Spleen (tissue), 11 donors: ENCODE measurements at regions not wholly inside any gene's neighbourhood (a gene's known extent, or its start where the extent isn't known, plus 50 kb on each side); places are given as distances from the start of the nearest gene placed in this dataset.
A peak's percentile ranks its signal among the peaks of the same experiment; 100 is the strongest.

ENCODE experiments used
- DNase-seq: peaks from one replicate; pipeline ENCODE4 v3.0.0-alpha.2; 2020
- H3K27ac ChIP-seq, 8 donors: fragments of 200-600 bp; sonication (generic) in 7 of 8; 1 replicate in 4 of 8; 2 replicates in 4 of 8; pipeline versions ENCODE4 v1.5.0 to v1.8.0; 2016 to 2021; ENCODE audit warnings: inconsistent platforms in 4 of 8, mild to moderate bottlenecking in 4 of 8, moderate library complexity in 1 of 8
- H3K27me3 ChIP-seq, 7 donors: fragments of 200-600 bp; sonication (generic) in 6 of 7; replicated peaks in 1 of 7; 1 replicate in 4 of 7; 2 replicates in 3 of 7; pipeline versions ENCODE4 v1.5.0 to v1.8.0; 2016 to 2021; ENCODE audit warnings: inconsistent platforms in 3 of 7, mild to moderate bottlenecking in 1 of 7
- H3K36me3 ChIP-seq, 6 donors: fragments of 200-600 bp; sonication (generic) in 5 of 6; 1 replicate in 4 of 6; 2 replicates in 2 of 6; pipeline versions ENCODE4 v1.5.0 to v1.8.0; 2016 to 2021; ENCODE audit warnings: inconsistent platforms in 2 of 6
- H3K4me1 ChIP-seq, 6 donors: fragments of 200-600 bp; sonication (generic) in 5 of 6; 1 replicate in 3 of 6; 2 replicates in 3 of 6; pipeline versions ENCODE4 v1.5.0 to v1.8.0; 2016 to 2021; ENCODE audit warnings: inconsistent platforms in 3 of 6
- H3K4me3 ChIP-seq, 8 donors: fragments of 200-600 bp; sonication (generic) in 7 of 8; 1 replicate in 4 of 8; 2 replicates in 4 of 8; pipeline versions ENCODE4 v1.5.0 to v1.8.0; 2016 to 2021; ENCODE audit warnings: inconsistent platforms in 4 of 8, mild to moderate bottlenecking in 4 of 8, moderate library complexity in 2 of 8
- H3K9me3 ChIP-seq, 8 donors: fragments of 200-600 bp; sonication (generic) in 7 of 8; 1 replicate in 4 of 8; 2 replicates in 4 of 8; pipeline versions ENCODE4 v1.5.0 to v1.8.0; 2016 to 2021; ENCODE audit warnings: inconsistent platforms in 4 of 8
- CTCF ChIP-seq, 11 experiments: fragments of 200-600 bp in 7 of 11; fragments of 450-650 bp in 4 of 11; sonication (generic) in 4 of 11; IDR thresholded peaks in 8 of 11; conservative IDR thresholded peaks in 3 of 11; 1 replicate in 7 of 11; 2 replicates in 4 of 11; pipeline versions ENCODE4 v1.4.0 to v1.8.0; 2016 to 2021; ENCODE audit warnings: antibody characterized with exemption in 11 of 11, inconsistent platforms in 4 of 11, mild to moderate bottlenecking in 1 of 11
- POLR2A ChIP-seq, 3 donors: fragments of 450-650 bp; IDR thresholded peaks; one replicate each; pipeline ENCODE4 v1.5.1; 2017; ENCODE audit warnings: antibody characterized with exemption in 3 of 3, mild to moderate bottlenecking in 1 of 3
- POLR2AphosphoS5 ChIP-seq, 3 donors: sonication (generic); formaldehyde crosslinking; IDR thresholded peaks; one replicate each; pipeline ENCODE4 v1.5.1; 2017; ENCODE audit warnings: antibody characterized with exemption in 3 of 3
- WGBS, 5 donors: extraction: QIAGEN DNeasy Blood & Tissue Kit in 3 of 5; methylation state at CpG; one replicate each; pipeline versions ENCODE4 v1.1.5 to v1.1.7; 2013 to 2018; 5-methylcytosine and 5-hydroxymethylcytosine counted together
- intact Hi-C: fragments of 100-400 bp; cut with DNase I; formaldehyde crosslinking; loops from one replicate; pipeline ENCODE4 v1.15.0; 2023; ENCODE audit warnings: low total_unique reads
- donor health status: healthy with polysubstance abuse.
- donor health status: DM: no; HTN: no; CAD: no; lungs with moderate emphysema.
- donor health status: DM: no; HTN: no; CAD: no.
- donor health status: Bipolar disorder and iron deficiency.
- donor health status: healthy.
- donor health status: DM: no; HTN: no; CAD: no.
- donor health status: DM: yes; HTN: yes; CAD: no.

- Histone ChIP-seq H3K4me3 (no peak overlapping the region), H3K36me3 (no peaks in the 10 kb centered on the region), H3K9me3 (peaks cover 0 to 10% (median 3%) of the 10 kb centered on the region in 8 donors), H3K4me1 (peaks cover 0 to 8% (median 0%) of the 10 kb centered on the region in 6 donors), H3K27ac (no peak overlapping the region), H3K27me3 (no peaks in the 10 kb centered on the region)
- no peak for DNase-seq
- TF ChIP-seq POLR2AphosphoS5 (IDR thresholded peaks at IDR 0.05), result no peak
- TF ChIP-seq POLR2A (IDR thresholded peaks at IDR 0.05), result no peak
- TF ChIP-seq CTCF (IDR thresholded peaks at IDR 0.05 in 8 of 11, conservative IDR thresholded peaks at IDR 0.05 in 3 of 11), result no peak
- intact Hi-C loops, result no loop called here
Observed at GRCh38 chr1:172733815-172734214, 74.9 kb downstream of the FASLG start.

DNA sequence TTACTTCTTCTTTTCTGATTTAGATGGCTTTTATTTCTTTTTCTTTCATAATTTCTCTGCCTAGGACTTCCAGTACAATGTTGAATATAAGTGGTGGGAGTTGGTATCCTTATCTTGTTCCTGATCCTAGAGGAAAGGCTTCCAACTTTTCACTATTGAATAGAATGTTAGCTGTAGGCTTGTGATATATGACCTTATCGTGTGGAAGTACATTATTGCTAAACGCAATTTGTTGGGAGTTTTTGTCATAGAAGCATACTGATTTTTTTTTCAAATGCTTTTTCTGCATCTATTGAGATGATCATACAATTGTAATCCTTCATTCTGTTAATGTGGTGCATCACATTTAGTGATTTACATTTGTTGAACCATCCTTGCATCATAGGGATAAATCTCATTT, 79.5 kb downstream of the FASLG start:
- Histone ChIP-seq H3K9me3 (no peaks in the 10 kb centered on the region), H3K4me1 (peaks cover 0 to 15% (median 0%) of the 10 kb centered on the region in 6 donors), H3K27ac (no peak overlapping the region), H3K27me3 (no peaks in the 10 kb centered on the region), H3K36me3 (no peaks in the 10 kb centered on the region), H3K4me3 (no peak overlapping the region)
- intact Hi-C loops, result no loop called here
- no peak for DNase-seq
- 82 to 94% (median 87%) methylated on average over 2 of the region's 2 CpGs for WGBS, 5 donors
- TF ChIP-seq CTCF (IDR thresholded peaks at IDR 0.05 in 8 of 11, conservative IDR thresholded peaks at IDR 0.05 in 3 of 11), result no peak
- no peak for TF ChIP-seq POLR2A (IDR thresholded peaks at IDR 0.05)

DNA sequence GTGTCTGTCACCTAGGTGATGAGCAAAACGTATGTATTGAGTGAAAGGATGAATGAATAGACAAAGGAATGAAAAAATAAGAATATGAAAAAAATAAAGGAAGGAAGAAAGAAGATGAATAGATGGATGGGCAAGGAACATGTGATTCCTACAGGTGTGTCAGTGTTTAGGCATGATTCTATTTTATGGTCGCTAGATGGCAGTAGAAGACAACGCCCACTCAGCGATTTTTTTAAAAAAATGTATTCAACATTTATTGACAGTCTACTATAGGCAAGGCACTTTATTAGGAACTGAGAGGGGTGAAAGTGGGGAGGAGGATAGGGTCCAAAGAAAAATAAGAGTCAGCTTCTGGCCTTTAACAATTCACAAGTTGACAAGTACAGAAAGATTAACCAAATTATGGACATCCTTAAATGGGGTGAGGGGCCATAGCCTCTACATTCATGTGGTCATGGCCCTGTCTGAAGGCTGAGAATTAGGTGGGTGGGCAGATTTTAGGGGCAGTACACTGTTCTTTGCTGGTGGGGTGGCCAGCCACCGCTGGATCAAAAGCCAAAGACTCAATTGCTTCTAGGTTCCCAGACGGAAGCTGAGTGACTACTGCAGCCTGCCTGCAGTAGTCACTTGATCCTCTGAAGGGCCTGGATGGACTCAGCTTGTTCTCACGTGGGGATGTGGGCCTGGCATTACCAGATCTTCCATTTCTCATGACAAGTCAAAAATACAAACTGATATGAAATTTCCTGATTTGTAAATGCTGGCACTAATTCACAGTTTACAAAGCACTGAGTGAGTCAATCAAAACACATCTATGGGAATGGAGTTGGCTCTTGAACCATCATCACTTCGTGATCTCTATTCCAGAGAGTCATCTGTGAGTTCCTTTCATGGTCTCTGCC, 83.9 kb downstream of the FASLG start:
- no peak for DNase-seq
- intact Hi-C loops, result loop anchor here (5.0 to 10.0 kb wide), 3 partner anchors 462 to 1084 kb away; partner anchors contain the start of gene TNFSF4
- Histone ChIP-seq H3K36me3 (no peaks in the 10 kb centered on the region), H3K4me3 (no peak overlapping the region), H3K4me1 (peaks cover 23 to 38% (median 29%) of the 10 kb centered on the region in 6 donors), H3K9me3 (no peaks in the 10 kb centered on the region), H3K27ac (no peak overlapping the region), H3K27me3 (no peaks in the 10 kb centered on the region)
- TF ChIP-seq CTCF (IDR thresholded peaks at IDR 0.05 in 8 of 11, conservative IDR thresholded peaks at IDR 0.05 in 3 of 11) (peak; percentile 45 to 81 (median 75)), POLR2AphosphoS5 (IDR thresholded peaks at IDR 0.05) (no peak), POLR2A (IDR thresholded peaks at IDR 0.05) (no peak)
- 21 to 34% (median 28%) methylated on average over 8 of the region's 8 CpGs for WGBS, 5 donors

- Histone ChIP-seq H3K27ac (peak overlapping the region in 5 of 8 donors; percentile 77 to 87 (median 80)), H3K9me3 (no peaks in the 10 kb centered on the region), H3K4me3 (no peak overlapping the region), H3K27me3 (no peaks in the 10 kb centered on the region), H3K36me3 (no peaks in the 10 kb centered on the region), H3K4me1 (peaks cover 23 to 39% (median 29%) of the 10 kb centered on the region in 6 donors)
- WGBS, 5 donors, result 7 to 11% (median 9%) methylated on average over 2 of the region's 2 CpGs
- no peak for DNase-seq
- intact Hi-C loops, result loop anchor here (10.0 kb wide), 2 partner anchors 460 to 680 kb away; partner anchors contain the start of gene TNFSF4
- TF ChIP-seq POLR2A (IDR thresholded peaks at IDR 0.05) (no peak), CTCF (IDR thresholded peaks at IDR 0.05 in 8 of 11, conservative IDR thresholded peaks at IDR 0.05 in 3 of 11) (peak; percentile 30 to 91 (median 75)), POLR2AphosphoS5 (IDR thresholded peaks at IDR 0.05) (no peak)
Observed at GRCh38 chr1:172745014-172745413, 86.1 kb downstream of the FASLG start.
